Loucy (cell line): ENCODE measurements at regions not wholly inside any gene's neighbourhood (a gene's known extent, or its start where the extent isn't known, plus 50 kb on each side); places are given as distances from the start of the nearest gene placed in this dataset.

Experiments used
- H2AFZ ChIP-seq: fragments of 200-600 bp; sonication (generic); 2 replicates; pipeline ENCODE4 v1.6.0; 2016; ENCODE audit warnings: antibody characterized with exemption, mild to moderate bottlenecking, low read length, moderate library complexity
- H3F3A ChIP-seq: fragments of 200-600 bp; 2 replicates; pipeline ENCODE4 v1.6.0; 2016; ENCODE audit warnings: antibody characterized with exemption, low read depth, mild to moderate bottlenecking
- H3K27me3 ChIP-seq: fragments of 200-600 bp; sonication (generic); 2 replicates; pipeline ENCODE4 v1.6.1; 2014; ENCODE audit warnings: low read length, mild to moderate bottlenecking; ENCODE audit not compliant: insufficient read depth, poor library complexity, severe bottlenecking
- H3K36me3 ChIP-seq: fragments of 200-600 bp; sonication (generic); 2 replicates; pipeline ENCODE4 v1.6.1; 2016; ENCODE audit warnings: low read length; ENCODE audit not compliant: insufficient read depth
- H3K4me1 ChIP-seq: fragments of 200-600 bp; sonication (generic); 2 replicates; pipeline ENCODE4 v1.5.1; 2014; ENCODE audit warnings: low read length, mild to moderate bottlenecking; ENCODE audit not compliant: insufficient read depth, poor library complexity, severe bottlenecking
- H3K4me2 ChIP-seq: fragments of 200-600 bp; sonication (generic); 2 replicates; pipeline ENCODE4 v1.6.0; 2014; ENCODE audit warnings: antibody characterized with exemption, low read length, low read depth, mild to moderate bottlenecking; ENCODE audit not compliant: poor library complexity, severe bottlenecking
- H3K4me3 ChIP-seq: fragments of 200-600 bp; sonication (generic); 2 replicates; pipeline ENCODE4 v1.5.1; 2014; ENCODE audit warnings: low read length, mild to moderate bottlenecking, mixed read lengths; ENCODE audit not compliant: poor library complexity, severe bottlenecking
- H3K79me2 ChIP-seq: fragments of 200-600 bp; sonication (generic); 2 replicates; pipeline ENCODE4 v1.6.1; 2014; ENCODE audit warnings: low read length; ENCODE audit not compliant: insufficient read depth
- H3K9ac ChIP-seq: fragments of 200-600 bp; sonication (generic); 2 replicates; pipeline ENCODE4 v1.6.0; 2014; ENCODE audit warnings: mild to moderate bottlenecking, low read depth, low read length, moderate library complexity; ENCODE audit not compliant: poor library complexity, severe bottlenecking
- H3K9me2 ChIP-seq: fragments of 200-600 bp; sonication (generic); replicated peaks from 2 replicates; pipeline ENCODE4 v1.6.1; 2016; ENCODE audit warnings: low read depth, low read length, mixed read lengths
- H3K9me3 ChIP-seq: fragments of 200-600 bp; sonication (generic); 2 replicates; pipeline ENCODE4 v1.6.1; 2014; ENCODE audit warnings: mild to moderate bottlenecking, antibody characterized with exemption, low read length, low read depth; ENCODE audit not compliant: insufficient read depth
- H4K20me1 ChIP-seq: fragments of 200-600 bp; sonication (generic); 2 replicates; pipeline ENCODE4 v1.6.0; 2014; ENCODE audit warnings: antibody characterized with exemption, low read length, mild to moderate bottlenecking; ENCODE audit not compliant: insufficient read depth, poor library complexity, severe bottlenecking
- CTCF ChIP-seq: fragments of 200-600 bp; sonication (generic); conservative IDR thresholded peaks from 2 replicates; pipeline ENCODE4 v1.5.1; 2014; ENCODE audit warnings: mild to moderate bottlenecking, antibody characterized with exemption, low read length
- EZH2phosphoT487 ChIP-seq: fragments of 200-600 bp; IDR thresholded peaks from 2 replicates; pipeline ENCODE4 v1.6.1; 2018; ENCODE audit warnings: antibody characterized with exemption, mild to moderate bottlenecking, moderate library complexity, borderline replicate concordance

GRCh38 chr6:18990059-18990978 is 603.2 kb downstream of the RNF144B start:
- Histone ChIP-seq H3K79me2 (no peaks in the 10 kb centered on the region), H3K36me3 (no peaks in the 10 kb centered on the region), H3K4me3 (no peak overlapping the region), H3K4me2 (no peak overlapping the region), H3K4me1 (no peaks in the 10 kb centered on the region), H3K9me2 (no peaks in the 10 kb centered on the region), H3K9me3 (no peaks in the 10 kb centered on the region; the same call in 1 of the 2 replicates), H2AFZ (no peak overlapping the region), H3K27me3 (no peaks in the 10 kb centered on the region), H3F3A (no peaks in the 10 kb centered on the region), H4K20me1 (no peaks in the 10 kb centered on the region), H3K9ac (no peak overlapping the region)
- TF ChIP-seq CTCF (peak; percentile 57), EZH2phosphoT487 (no peak)

- no peak overlapping the region; the same call in 1 of the 2 replicates for H2AFZ ChIP-seq
- no peaks in the 10 kb centered on the region for H3K9me3 ChIP-seq
- no peaks in the 10 kb centered on the region for H3K27me3 ChIP-seq
- peak; percentile 73 for TF ChIP-seq CTCF
- TF ChIP-seq EZH2phosphoT487 = no peak
- H3K79me2 ChIP-seq = no peaks in the 10 kb centered on the region
- no peak overlapping the region for H3K4me2 ChIP-seq
- no peak overlapping the region for H3K4me3 ChIP-seq
- H4K20me1 ChIP-seq = no peaks in the 10 kb centered on the region
- no peaks in the 10 kb centered on the region for H3K36me3 ChIP-seq
- no peaks in the 10 kb centered on the region for H3F3A ChIP-seq
- H3K4me1 ChIP-seq = no peaks in the 10 kb centered on the region
- no peaks in the 10 kb centered on the region for H3K9me2 ChIP-seq
- no peak overlapping the region for H3K9ac ChIP-seq
Measured at GRCh38 chr6:18997375-18997826, 610.3 kb downstream of the RNF144B start.

DNA sequence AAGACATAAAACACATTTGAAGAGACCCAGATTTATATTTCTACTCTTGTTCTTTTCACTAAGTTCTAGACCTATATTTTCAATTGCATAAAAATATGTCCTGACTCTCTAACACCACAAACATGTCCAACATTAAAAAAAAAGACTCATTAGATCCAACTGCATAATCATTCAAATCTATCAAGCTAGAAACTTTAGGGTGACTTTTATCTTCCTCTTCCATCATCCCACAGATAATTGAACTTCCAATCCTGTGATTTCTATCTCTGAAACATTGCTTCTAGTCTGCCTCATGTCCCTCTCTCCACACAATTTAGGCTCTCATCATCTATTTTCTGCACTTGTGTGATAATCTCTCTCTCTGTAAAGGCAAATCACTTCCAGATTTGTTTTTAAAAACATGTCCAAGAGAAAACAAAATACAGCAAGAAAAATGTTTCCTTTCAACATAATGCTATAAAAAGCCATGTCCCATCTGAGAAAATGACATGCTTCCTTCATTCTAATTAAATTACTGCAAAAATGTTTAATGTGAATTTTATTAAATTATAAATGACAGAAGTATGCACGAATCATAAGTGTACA is 615.9 kb downstream of the RNF144B start:
- Histone ChIP-seq H2AFZ (no peak overlapping the region), H3K9me3 (no peaks in the 10 kb centered on the region), H3K27me3 (no peaks in the 10 kb centered on the region), H3K4me3 (no peak overlapping the region), H3K9me2 (no peaks in the 10 kb centered on the region), H3K4me1 (no peaks in the 10 kb centered on the region), H3K36me3 (no peaks in the 10 kb centered on the region), H3F3A (no peaks in the 10 kb centered on the region), H4K20me1 (no peaks in the 10 kb centered on the region), H3K79me2 (no peaks in the 10 kb centered on the region), H3K4me2 (no peak overlapping the region), H3K9ac (no peak overlapping the region)
- TF ChIP-seq EZH2phosphoT487 (no peak), CTCF (no peak)
